Gastroesophageal sphincter (tissue), 3 donors: ENCODE measurements at regions not wholly inside any gene's neighbourhood (a gene's known extent, or its start where the extent isn't known, plus 50 kb on each side); places are given as distances from the start of the nearest gene placed in this dataset.

Source experiments
- CTCF ChIP-seq, 4 experiments: fragments of 200-600 bp in 2 of 4; fragments of 450-650 bp in 2 of 4; sonication (generic) in 1 of 4; IDR thresholded peaks; one replicate each; pipeline ENCODE4 v1.5.1; 2017 to 2019; ENCODE audit warnings: antibody characterized with exemption in 4 of 4, mild to moderate bottlenecking in 2 of 4, moderate library complexity in 2 of 4
- EP300 ChIP-seq: sonication (generic); formaldehyde crosslinking; IDR thresholded peaks from one replicate; pipeline ENCODE4 v1.6.1; 2017; ENCODE audit warnings: antibody characterized with exemption, mild to moderate bottlenecking
- POLR2A ChIP-seq, 2 donors: fragments of 450-650 bp; IDR thresholded peaks; one replicate each; pipeline ENCODE4 v1.6.1; 2017; ENCODE audit warnings: antibody characterized with exemption in 2 of 2, mild to moderate bottlenecking in 2 of 2, moderate library complexity in 1 of 2
- POLR2AphosphoS5 ChIP-seq: sonication (generic); formaldehyde crosslinking; IDR thresholded peaks from one replicate; pipeline ENCODE4 v1.6.1; 2017; ENCODE audit warnings: antibody characterized with exemption

- TF ChIP-seq POLR2A (IDR thresholded peaks at IDR 0.05), result no peak
- no peak for TF ChIP-seq CTCF (IDR thresholded peaks at IDR 0.05)
- no peak for TF ChIP-seq POLR2AphosphoS5
- no peak for TF ChIP-seq EP300
Measured at GRCh38 chr9:129232839-129233591, 55.0 kb upstream of the IER5L start.
